ENCODE measurements at regions not wholly inside any gene's neighbourhood (a gene's known extent, or its start where the extent isn't known, plus 50 kb on each side); places are given as distances from the start of the nearest gene placed in this dataset.

DNA sequence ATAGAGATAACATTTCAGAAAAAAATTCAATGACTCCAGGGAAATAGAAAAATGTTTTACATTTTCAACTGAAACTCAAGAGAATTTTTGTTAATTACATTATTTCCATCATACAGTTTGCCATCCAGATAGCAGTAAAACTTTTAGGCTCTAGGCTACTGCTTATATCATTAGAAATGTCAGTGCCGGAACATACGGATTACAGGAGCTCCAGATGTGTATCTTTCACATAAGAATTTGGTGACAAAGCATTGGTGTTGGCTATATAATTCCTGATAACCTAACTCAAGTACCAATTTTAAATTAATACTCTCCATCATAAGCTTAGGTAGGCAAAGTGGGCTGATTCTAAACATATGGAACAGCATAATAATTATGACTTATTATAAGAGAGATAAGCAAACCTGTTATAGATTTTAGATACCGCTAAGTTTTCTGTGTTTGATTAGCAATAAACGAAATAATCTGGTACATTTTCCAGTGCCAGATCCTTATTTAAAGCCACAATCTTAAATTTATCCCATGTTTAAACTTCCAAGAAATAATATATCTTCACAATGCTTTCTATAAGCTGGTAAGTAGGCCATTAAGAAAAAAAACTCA is 637.9 kb downstream of the NXPH1 start:
- Histone ChIP-seq H2AK5ac (ENCODE audit: low read depth, low read length) (no peak overlapping the region), H4K8ac (ENCODE audit: low read depth in 2 of 2, low read length in 2 of 2) (no peak overlapping the region), H4K20me1 (ENCODE audit: insufficient read depth, low read length) (no peaks in the 10 kb centered on the region), H3K9me1 (ENCODE audit: insufficient read depth, low read length) (no peaks in the 10 kb centered on the region), H3K4ac (ENCODE audit: low read depth, low read length) (no peak overlapping the region), H3K14ac (replicated peaks; ENCODE audit: low read depth, low read length) (no peak overlapping the region), H3K27me3 (ENCODE audit: control insufficient read depth, insufficient read depth, low read length) (no peaks in the 10 kb centered on the region), H3K79me1 (ENCODE audit: low read depth in 1 of 2, low read length in 2 of 2) (no peaks in the 10 kb centered on the region), H3K36me3 (ENCODE audit: control insufficient read depth, insufficient read depth, low read length) (no peaks in the 10 kb centered on the region), H3K4me3 (ENCODE audit: insufficient read depth, low read depth, low read length) (no peak overlapping the region), H3K4me1 (ENCODE audit: control insufficient read depth, insufficient read depth, low read length) (no peaks in the 10 kb centered on the region), H3K9ac (ENCODE audit: low read depth, low read length) (no peak overlapping the region), H4K91ac (ENCODE audit: insufficient read depth, low read depth, low read length) (no peak overlapping the region), H2AK9ac (replicated peaks; ENCODE audit: low read depth, low read length, poor library complexity) (no peak overlapping the region), H2BK120ac (ENCODE audit: low read depth, low read length) (no peak overlapping the region), H2BK5ac (ENCODE audit: low read depth, low read length, poor library complexity, severe bottlenecking) (no peak overlapping the region), H2BK15ac (ENCODE audit: low read depth, low read length) (no peak overlapping the region), H3K4me2 (ENCODE audit: low read depth, low read length) (no peak overlapping the region), H3K23ac (ENCODE audit: low read depth, low read length) (no peak overlapping the region), H3K56ac (ENCODE audit: extremely low read depth, insufficient read depth, low read length) (no peak overlapping the region), H4K5ac (ENCODE audit: low read depth, low read length) (no peak overlapping the region), H3K9me3 (ENCODE audit: control insufficient read depth, insufficient read depth, low read length) (0 out of 2 replicates have a peak, but pooled peaks cover 3% of the 10 kb centered on the region), H2BK20ac (ENCODE audit: low read depth, low read length) (no peak overlapping the region), H3K27ac (ENCODE audit: insufficient read depth, low read length) (no peak overlapping the region), H2AFZ (replicated peaks; ENCODE audit: low read length, poor library complexity) (no peak overlapping the region), H3K18ac (ENCODE audit: low read depth, low read length) (no peak overlapping the region)
- TF ChIP-seq CHD1 (IDR thresholded peaks at IDR 0.05; ENCODE audit: low read depth, low read length) (no peak), RAD21 (IDR thresholded peaks at IDR 0.05; ENCODE audit: low read length) (no peak), NFE2L2 (IDR thresholded peaks at IDR 0.05; ENCODE audit: low read depth, low read length) (no peak), MAZ (IDR thresholded peaks at IDR 0.05; ENCODE audit: borderline replicate concordance, low read depth, low read length) (no peak), BHLHE40 (IDR thresholded peaks at IDR 0.05; ENCODE audit: low read depth, low read length) (no peak), MAFK (IDR thresholded peaks at IDR 0.05; ENCODE audit: low read depth, low read length) (no peak), RCOR1 (IDR thresholded peaks at IDR 0.05; ENCODE audit: insufficient replicate concordance, low read length) (no peak), CEBPB (IDR thresholded peaks at IDR 0.05; ENCODE audit: low read depth, low read length) (no peak), FOS (IDR thresholded peaks at IDR 0.05; ENCODE audit: low read depth, low read length) (no peak), POLR2A (IDR thresholded peaks at IDR 0.05; ENCODE audit: low read depth, low read length) (no peak), RFX5 (IDR thresholded peaks at IDR 0.05; ENCODE audit: low read depth, low read length) (no peak), SMC3 (IDR thresholded peaks at IDR 0.05; ENCODE audit: low read depth, low read length) (no peak)
- TF ChIP-seq, protein P1, sequence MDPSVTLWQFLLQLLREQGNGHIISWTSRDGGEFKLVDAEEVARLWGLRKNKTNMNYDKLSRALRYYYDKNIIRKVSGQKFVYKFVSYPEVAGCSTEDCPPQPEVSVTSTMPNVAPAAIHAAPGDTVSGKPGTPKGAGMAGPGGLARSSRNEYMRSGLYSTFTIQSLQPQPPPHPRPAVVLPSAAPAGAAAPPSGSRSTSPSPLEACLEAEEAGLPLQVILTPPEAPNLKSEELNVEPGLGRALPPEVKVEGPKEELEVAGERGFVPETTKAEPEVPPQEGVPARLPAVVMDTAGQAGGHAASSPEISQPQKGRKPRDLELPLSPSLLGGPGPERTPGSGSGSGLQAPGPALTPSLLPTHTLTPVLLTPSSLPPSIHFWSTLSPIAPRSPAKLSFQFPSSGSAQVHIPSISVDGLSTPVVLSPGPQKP (IDR thresholded peaks at IDR 0.05; ENCODE audit: borderline replicate concordance, low read depth, low read length) = no peak
- no TSS peak for BruUV-seq (replicated peaks)
- intact Hi-C loops (cut with micrococcal nuclease) (no loop called here), in situ Hi-C loops (cut with MboI; ENCODE audit: low sequenced_read_pairs) (no loop called here), dilution Hi-C loops (cut with HindIII; ENCODE audit: low sequenced_read_pairs, unreplicated experiment) (no loop called here)
- ATAC-seq (ENCODE audit: low read depth) (no peak), DNase-seq (no peak)
- CTCF ChIA-PET = no interaction called here
- WGBS, 2 experiments (ENCODE audit: extremely low coverage in 2 of 2, insufficient read length in 1 of 2) = no CpG with 5 or more reads among the region's 4 CpGs
- POLR2A ChIA-PET (ENCODE audit: unreplicated experiment) = no interaction called here

All from IMR-90 (cell line).